GM12878 (cell line): ENCODE measurements at regions not wholly inside any gene's neighbourhood (a gene's known extent, or its start where the extent isn't known, plus 50 kb on each side); places are given as distances from the start of the nearest gene placed in this dataset.

ENCODE experiments used
- ATAC-seq: fragments of 200-7000 bp; cut with Tn5 transposase; 3 replicates; pipeline ENCODE4 v1.9.1; 2020; ENCODE audit warnings: mild to moderate bottlenecking, moderate library complexity
- BruUV-seq: library from RNA; stranded (reverse); fragments of 400-500 nt; replicated peaks from 2 replicates; lab custom pipeline; 2021; lab: Mats Ljungman, UMichigan
- CTCF ChIA-PET: fragments of 300-600 bp; sonication (Branson Sonifier 250); formaldehyde crosslinking; extraction: SDS; loops from one replicate; lab custom pipeline; 2021; ENCODE audit warnings: inconsistent platforms; lab: Yijun Ruan, JAX
- POLR2A ChIA-PET: fragments of 350-600 bp; formaldehyde crosslinking; extraction: SDS; loops from one replicate; lab custom pipeline; 2021; ENCODE audit warnings: inconsistent platforms; lab: Charles Lee
- RAD21 ChIA-PET: fragments of 300-600 bp; sonication (Branson Sonifier 250); formaldehyde crosslinking; loops from one replicate; lab custom pipeline; 2023; ENCODE audit warnings: antibody characterized with exemption; ENCODE audit not compliant: unreplicated experiment; lab: Charles Lee
- SMC1A ChIA-PET: fragments of 300-600 bp; sonication (Branson Sonifier 250); formaldehyde crosslinking; loops from one replicate; lab custom pipeline; 2023; ENCODE audit not compliant: unreplicated experiment, uncharacterized antibody; lab: Charles Lee
- DNase-seq: peaks from one replicate; pipeline ENCODE4 v3.0.0-alpha.2; 2011; ENCODE audit warnings: low read depth, low spot score
- FAIRE-seq: peaks from 3 replicates; lab custom pipeline; 2011; peaks lifted over from hg19 to GRCh38; lab: Jason Lieb, UNC
- H2AFZ ChIP-seq: 2 replicates; pipeline ENCODE4 v1.6.0; 2011; ENCODE audit warnings: low read depth, low read length, control low read depth; ENCODE audit not compliant: control insufficient read depth
- H3K27ac ChIP-seq: 2 replicates; pipeline ENCODE4 v1.5.1; 2011; ENCODE audit warnings: control low read depth; ENCODE audit not compliant: control insufficient read depth, insufficient read depth
- H3K27me3 ChIP-seq, 2 experiments: replicated peaks in 1 of 2; 2 replicates each; pipeline versions ENCODE4 v1.6.0 to v1.6.1; 2011; ENCODE audit warnings: low read length in 1 of 2; ENCODE audit not compliant: control insufficient read depth in 2 of 2, insufficient read depth in 2 of 2
- H3K36me3 ChIP-seq, 2 experiments: 2 replicates each; pipeline ENCODE4 v1.5.1; 2011; ENCODE audit warnings: low read length in 1 of 2; ENCODE audit not compliant: control insufficient read depth in 2 of 2, insufficient read depth in 2 of 2
- H3K4me1 ChIP-seq: 2 replicates; pipeline ENCODE4 v1.6.1; 2011; ENCODE audit warnings: mild to moderate bottlenecking, low read length, moderate library complexity, mixed read lengths; ENCODE audit not compliant: control insufficient read depth, insufficient read depth
- H3K4me2 ChIP-seq: 2 replicates; pipeline ENCODE4 v1.6.0; 2011; ENCODE audit warnings: control low read depth; ENCODE audit not compliant: control insufficient read depth, insufficient read depth
- H3K4me3 ChIP-seq: fragments of 200-600 bp; sonication (generic); 2 replicates; pipeline ENCODE4 v1.5.1; 2016
- H3K79me2 ChIP-seq: 2 replicates; pipeline ENCODE4 v1.6.0; 2011; ENCODE audit warnings: low read length; ENCODE audit not compliant: control insufficient read depth, insufficient read depth
- H3K9ac ChIP-seq: 2 replicates; pipeline ENCODE4 v1.8.0; 2011; ENCODE audit warnings: low read length, control low read depth, mixed read lengths; ENCODE audit not compliant: control insufficient read depth, insufficient read depth
- H3K9me3 ChIP-seq: replicated peaks from 3 replicates; pipeline ENCODE4 v1.5.1; 2011; ENCODE audit warnings: mild to moderate bottlenecking, low read length; ENCODE audit not compliant: control insufficient read depth, insufficient read depth
- H4K20me1 ChIP-seq: 2 replicates; pipeline ENCODE4 v1.6.0; 2011; ENCODE audit not compliant: control insufficient read depth, insufficient read depth
- BCLAF1 ChIP-seq: fragments of 450-650 bp; IDR thresholded peaks from 2 replicates; pipeline ENCODE4 v1.6.1; 2017; ENCODE audit warnings: antibody characterized with exemption, mild to moderate bottlenecking, moderate library complexity
- CUX1 ChIP-seq: IDR thresholded peaks from 2 replicates; pipeline ENCODE4 v1.6.1; 2012; ENCODE audit warnings: improper control_type of control experiment, low read depth, low read length; ENCODE audit not compliant: insufficient replicate concordance
- EED ChIP-seq: sonication (generic); IDR thresholded peaks from 2 replicates; pipeline ENCODE4 v1.6.1; 2016; ENCODE audit warnings: antibody characterized with exemption, low read depth
- EGR1 ChIP-seq, 2 experiments: IDR thresholded peaks; 1 replicate in 1 of 2; 2 replicates in 1 of 2; pipeline ENCODE4 v1.6.1; 2011 to 2012; ENCODE audit warnings: low read depth in 2 of 2, low read length in 2 of 2, borderline replicate concordance in 1 of 2, mild to moderate bottlenecking in 1 of 2, moderate library complexity in 1 of 2
- HDAC6 ChIP-seq: fragments of 200-600 bp; sonication (generic); IDR thresholded peaks from one replicate; pipeline ENCODE4 v1.8.0; 2017; ENCODE audit warnings: antibody characterized with exemption; ENCODE audit not compliant: unreplicated experiment
- HDGF ChIP-seq: fragments of 450-650 bp; IDR thresholded peaks from 2 replicates; pipeline ENCODE4 v1.6.1; 2016; ENCODE audit warnings: antibody characterized with exemption
- NR2F1 ChIP-seq: fragments of 450-650 bp; conservative IDR thresholded peaks from 2 replicates; pipeline ENCODE4 v1.6.1; 2017; ENCODE audit warnings: mild to moderate bottlenecking
- RBBP5 ChIP-seq: fragments of 200-600 bp; sonication (generic); conservative IDR thresholded peaks from 2 replicates; pipeline ENCODE4 v1.6.1; 2016
- SIX5 ChIP-seq: IDR thresholded peaks from 2 replicates; pipeline ENCODE4 v1.6.1; 2011; ENCODE audit warnings: mild to moderate bottlenecking, low read depth, low read length, moderate library complexity; ENCODE audit not compliant: severe bottlenecking
- SKIL ChIP-seq: fragments of 450-650 bp; IDR thresholded peaks from 2 replicates; pipeline ENCODE4 v1.6.1; 2017; ENCODE audit warnings: mild to moderate bottlenecking, low read depth, inconsistent platforms; ENCODE audit not compliant: poor library complexity, severe bottlenecking
- WGBS: methylation state at CpG from one replicate; pipeline ENCODE4 v1.1.6; 2016; ENCODE audit warnings: low lambda C conversion rate; ENCODE audit not compliant: insufficient replicate concordance, insufficient coverage; ENCODE audit errors: missing lambda C conversion rate; 5-methylcytosine and 5-hydroxymethylcytosine counted together
- in situ Hi-C: fragments of 300-500 bp; cut with MboI; formaldehyde crosslinking; loops from 9 replicates; pipeline ENCODE4 v1.14.3; 2018; ENCODE audit warnings: mixed read lengths
- intact Hi-C: fragments of 100-400 bp; cut with micrococcal nuclease; formaldehyde crosslinking; loops from one replicate; pipeline ENCODE4 v1.14.2; 2022; ENCODE audit not compliant: unreplicated experiment

- TF ChIP-seq BCLAF1, result no peak
- TF ChIP-seq SIX5, result no peak
- TF ChIP-seq EED, result no peak
- TF ChIP-seq RBBP5, result no peak
These were observed 156.8 kb upstream of the LEF1 start (continued) for GRCh38 chr4:108325561-108325960.

GRCh38 chr4:108324450-108324849 lies 155.7 kb upstream of the LEF1 start:
- FAIRE-seq (no peak), DNase-seq (no peak), ATAC-seq (no peak)
- H3K36me3 ChIP-seq, result no peaks in the 10 kb centered on the region
- WGBS, result 7% methylated on average over 1 of the region's 1 CpG
- ChIA-PET RAD21 (no interaction called here), CTCF (no interaction called here), POLR2A (no interaction called here), SMC1A (no interaction called here)
- in situ Hi-C loops, result no loop called here
- H2AFZ ChIP-seq, result no peak overlapping the region
- H3K9ac ChIP-seq, result no peak overlapping the region
- H3K27me3 ChIP-seq, result no peaks in the 10 kb centered on the region
- BruUV-seq, result no TSS peak
- no peaks in the 10 kb centered on the region for H4K20me1 ChIP-seq
- H3K9me3 ChIP-seq, result no peaks in the 10 kb centered on the region
- H3K4me1 ChIP-seq, result no peaks in the 10 kb centered on the region
- intact Hi-C loops, result no loop called here
- no peak overlapping the region for H3K27ac ChIP-seq
- H3K4me2 ChIP-seq, result no peak overlapping the region
- no peak overlapping the region for H3K4me3 ChIP-seq
- no peaks in the 10 kb centered on the region for H3K79me2 ChIP-seq
- TF ChIP-seq NR2F1 (no peak), SKIL (no peak), HDAC6 (no peak), EGR1 (IDR thresholded peaks at IDR 0.05; ENCODE audit: borderline replicate concordance in 1 of 2, low read depth in 2 of 2, low read length in 2 of 2) (no peak), EED (no peak), CUX1 (no peak), HDGF (no peak)
